K562 (cell line): ENCODE measurements at regions not wholly inside any gene's neighbourhood (a gene's known extent, or its start where the extent isn't known, plus 50 kb on each side); places are given as distances from the start of the nearest gene placed in this dataset.

ENCODE experiments used
- ATAC-seq: fragments of 200-7000 bp; cut with Tn5 transposase; 3 replicates; pipeline ENCODE4 v1.9.1; 2020; ENCODE audit warnings: moderate library complexity
- BruUV-seq: library from RNA; stranded (reverse); fragments of 400-500 nt; replicated peaks from 2 replicates; lab custom pipeline; 2021; lab: Mats Ljungman, UMichigan
- CTCF ChIA-PET: fragments of 300-600 bp; formaldehyde crosslinking; extraction: SDS; loops from one replicate; lab custom pipeline; 2021; ENCODE audit warnings: low intra/inter-chr PET ratio; lab: Yijun Ruan, JAX
- POLR2A ChIA-PET: fragments of 300-600, 350-650 bp; sonication (Branson Sonifier 250); formaldehyde crosslinking; extraction: SDS; loops from one replicate; lab custom pipeline; 2021; ENCODE audit warnings: antibody characterized with exemption, inconsistent platforms; lab: Yijun Ruan, JAX
- DNase-seq, 4 experiments: peaks; one replicate each; pipeline versions ENCODE4 v3.0.0 to v3.0.0-alpha.2; 2011 to 2018; ENCODE audit warnings: low spot score in 3 of 4, mixed read lengths in 3 of 4; ENCODE audit errors: extremely low read depth in 1 of 4
- FAIRE-seq: peaks from 2 replicates; lab custom pipeline; 2011; peaks lifted over from hg19 to GRCh38; lab: Jason Lieb, UNC
- H2AFZ ChIP-seq: 2 replicates; pipeline ENCODE4 v1.6.0; 2011; ENCODE audit warnings: low read depth, low read length, control low read depth, inconsistent platforms
- H3K27ac ChIP-seq: fragments of 200-600 bp; 3 replicates; pipeline ENCODE4 v1.8.0; 2011; ENCODE audit warnings: low read depth, mild to moderate bottlenecking, control low read depth, inconsistent platforms, low read length, moderate library complexity, mixed read lengths; ENCODE audit errors: extremely low read depth
- H3K27me3 ChIP-seq, 2 experiments: fragments of 300-600 bp in 1 of 2; 2 replicates in 1 of 2; 3 replicates in 1 of 2; pipeline versions ENCODE4 v1.6.0 to v1.8.0; 2011; ENCODE audit warnings: inconsistent platforms in 2 of 2, low read length in 2 of 2, mild to moderate bottlenecking in 1 of 2, mixed read lengths in 1 of 2, moderate library complexity in 1 of 2; ENCODE audit not compliant: control insufficient read depth in 2 of 2, insufficient read depth in 2 of 2
- H3K36me3 ChIP-seq: fragments of 300-600 bp; 3 replicates; pipeline ENCODE4 v1.8.0; 2011; ENCODE audit warnings: mild to moderate bottlenecking, low read length, inconsistent platforms; ENCODE audit not compliant: control insufficient read depth, insufficient read depth
- H3K4me1 ChIP-seq, 2 experiments: fragments of 200-600 bp in 1 of 2; replicated peaks in 1 of 2; 2 replicates in 1 of 2; 3 replicates in 1 of 2; pipeline versions ENCODE4 v1.5.1 to v1.8.0; 2011; ENCODE audit warnings: inconsistent platforms in 2 of 2, low read length in 2 of 2, mild to moderate bottlenecking in 1 of 2, mixed read lengths in 1 of 2, moderate library complexity in 1 of 2; ENCODE audit not compliant: control insufficient read depth in 2 of 2, insufficient read depth in 2 of 2
- H3K4me2 ChIP-seq: 2 replicates; pipeline ENCODE4 v1.6.1; 2011; ENCODE audit warnings: low read length, control low read depth, inconsistent platforms, mixed read lengths; ENCODE audit not compliant: insufficient read depth
- H3K4me3 ChIP-seq: fragments of 200-600 bp; sonication (generic), shearing (Covaris generic); 2 replicates; pipeline ENCODE4 v1.5.1; 2016; ENCODE audit warnings: control low read depth, inconsistent platforms
- H3K79me2 ChIP-seq: fragments of 200-600 bp; 3 replicates; pipeline ENCODE4 v1.8.0; 2011; ENCODE audit warnings: low read length, inconsistent platforms; ENCODE audit not compliant: control insufficient read depth, insufficient read depth
- H3K9ac ChIP-seq, 2 experiments: 2 replicates each; pipeline versions ENCODE4 v1.6.0 to v1.6.1; 2011; ENCODE audit warnings: low read depth in 2 of 2, low read length in 2 of 2, control low read depth in 1 of 2, inconsistent platforms in 1 of 2, mild to moderate bottlenecking in 1 of 2, mixed read lengths in 1 of 2; ENCODE audit not compliant: insufficient read depth in 1 of 2
- H3K9me1 ChIP-seq: one replicate; pipeline ENCODE4 v1.6.0; 2011; ENCODE audit warnings: inconsistent platforms, mild to moderate bottlenecking, low read length, moderate library complexity; ENCODE audit not compliant: control insufficient read depth, insufficient read depth
- H3K9me3 ChIP-seq: replicated peaks from 2 replicates; pipeline ENCODE4 v1.5.1; 2011; ENCODE audit warnings: low read depth, low read length, inconsistent platforms; ENCODE audit not compliant: control insufficient read depth, insufficient read depth
- H4K20me1 ChIP-seq: replicated peaks from 2 replicates; pipeline ENCODE4 v1.6.1; 2011; ENCODE audit warnings: low read length, inconsistent platforms, mixed read lengths; ENCODE audit not compliant: control insufficient read depth, insufficient read depth
- CHD2 ChIP-seq: IDR thresholded peaks from 2 replicates; pipeline ENCODE4 v1.6.1; 2011; ENCODE audit warnings: low read depth, low read length
- MTA3 ChIP-seq: fragments of 450-650 bp; formaldehyde crosslinking; IDR thresholded peaks from 2 replicates; pipeline ENCODE4 v1.6.1; 2017; ENCODE audit warnings: mild to moderate bottlenecking, borderline replicate concordance
- RFX7 ChIP-seq: fragments of 250-450 bp; sonication (Bioruptor Pico); IDR thresholded peaks from 2 replicates; pipeline ENCODE4 v1.5.1; 2021; ENCODE audit warnings: mild to moderate bottlenecking
- ZBTB1 ChIP-seq: sonication (generic); formaldehyde crosslinking; IDR thresholded peaks from 2 replicates; pipeline ENCODE4 v1.8.1; 2023; ENCODE audit warnings: missing genetic modification reagents, low read depth, mild to moderate bottlenecking, borderline replicate concordance
- ZNF445 ChIP-seq: fragments of 250-450 bp; sonication (Bioruptor Pico); IDR thresholded peaks from 2 replicates; pipeline ENCODE4 v1.4.0; 2020; ENCODE audit warnings: low read depth, mild to moderate bottlenecking, moderate library complexity
- WGBS: fragments of 100-300 bp; shearing (Covaris generic); methylation state at CpG from one replicate; pipeline ENCODE4 v1.1.6; 2016; ENCODE audit warnings: low coverage, mixed read lengths; ENCODE audit not compliant: insufficient coverage; ENCODE audit errors: missing lambda C conversion rate; 5-methylcytosine and 5-hydroxymethylcytosine counted together
- in situ Hi-C: fragments of 300-500 bp; cut with MboI; formaldehyde crosslinking; loops from 4 replicates; pipeline ENCODE4 v1.15.0; 2018; ENCODE audit warnings: inconsistent platforms, mixed read lengths
- intact Hi-C: fragments of 100-400 bp; cut with micrococcal nuclease; formaldehyde crosslinking; loops from 2 replicates; pipeline ENCODE4 v1.14.2; 2022
- TF ChIP-seq, protein P1 (sequence below): sonication (generic); formaldehyde crosslinking; IDR thresholded peaks from 2 replicates; pipeline ENCODE4 v1.8.0; 2023; ENCODE audit warnings: missing genetic modification reagents, mild to moderate bottlenecking, borderline replicate concordance
- TF ChIP-seq, protein P2 (sequence below): IDR thresholded peaks from 2 replicates; pipeline ENCODE4 v1.6.1; 2011; ENCODE audit not compliant: insufficient read length; ENCODE audit errors: extremely low read depth

- no peak for FAIRE-seq
- 0% methylated on average over 2 of the region's 2 CpGs for whole genome bisulfite sequencing
- Histone ChIP-seq H2AFZ (no peak overlapping the region), H3K9me3 (no peaks in the 10 kb centered on the region), H3K4me3 (no peak overlapping the region), H3K27me3 (peaks cover 21 to 59% of the 10 kb centered on the region in 2 experiments), H3K27ac (no peak overlapping the region), H3K4me1 (no peaks in the 10 kb centered on the region), H3K36me3 (no peaks in the 10 kb centered on the region), H3K4me2 (no peak overlapping the region), H3K9ac (no peak overlapping the region), H3K9me1 (no peaks in the 10 kb centered on the region), H3K79me2 (no peaks in the 10 kb centered on the region), H4K20me1 (no peaks in the 10 kb centered on the region)
- POLR2A ChIA-PET, result interaction anchor here (0.6 kb wide), 1 partner anchor 1103 kb away, joined by 3 read pairs; the partner anchor contains the start of gene TNK2
- no peak for DNase-seq
- in situ Hi-C loops, result no loop called here
- CTCF ChIA-PET, result no interaction called here
- no TSS peak for BruUV-seq
- TF ChIP-seq RFX7 (CRISPR knock-in tag) (no peak), CHD2 (no peak), ZBTB1 (CRISPR knock-in tag) (no peak), ZNF445 (CRISPR knock-in tag) (no peak), MTA3 (no peak)
- TF ChIP-seq, protein P1, sequence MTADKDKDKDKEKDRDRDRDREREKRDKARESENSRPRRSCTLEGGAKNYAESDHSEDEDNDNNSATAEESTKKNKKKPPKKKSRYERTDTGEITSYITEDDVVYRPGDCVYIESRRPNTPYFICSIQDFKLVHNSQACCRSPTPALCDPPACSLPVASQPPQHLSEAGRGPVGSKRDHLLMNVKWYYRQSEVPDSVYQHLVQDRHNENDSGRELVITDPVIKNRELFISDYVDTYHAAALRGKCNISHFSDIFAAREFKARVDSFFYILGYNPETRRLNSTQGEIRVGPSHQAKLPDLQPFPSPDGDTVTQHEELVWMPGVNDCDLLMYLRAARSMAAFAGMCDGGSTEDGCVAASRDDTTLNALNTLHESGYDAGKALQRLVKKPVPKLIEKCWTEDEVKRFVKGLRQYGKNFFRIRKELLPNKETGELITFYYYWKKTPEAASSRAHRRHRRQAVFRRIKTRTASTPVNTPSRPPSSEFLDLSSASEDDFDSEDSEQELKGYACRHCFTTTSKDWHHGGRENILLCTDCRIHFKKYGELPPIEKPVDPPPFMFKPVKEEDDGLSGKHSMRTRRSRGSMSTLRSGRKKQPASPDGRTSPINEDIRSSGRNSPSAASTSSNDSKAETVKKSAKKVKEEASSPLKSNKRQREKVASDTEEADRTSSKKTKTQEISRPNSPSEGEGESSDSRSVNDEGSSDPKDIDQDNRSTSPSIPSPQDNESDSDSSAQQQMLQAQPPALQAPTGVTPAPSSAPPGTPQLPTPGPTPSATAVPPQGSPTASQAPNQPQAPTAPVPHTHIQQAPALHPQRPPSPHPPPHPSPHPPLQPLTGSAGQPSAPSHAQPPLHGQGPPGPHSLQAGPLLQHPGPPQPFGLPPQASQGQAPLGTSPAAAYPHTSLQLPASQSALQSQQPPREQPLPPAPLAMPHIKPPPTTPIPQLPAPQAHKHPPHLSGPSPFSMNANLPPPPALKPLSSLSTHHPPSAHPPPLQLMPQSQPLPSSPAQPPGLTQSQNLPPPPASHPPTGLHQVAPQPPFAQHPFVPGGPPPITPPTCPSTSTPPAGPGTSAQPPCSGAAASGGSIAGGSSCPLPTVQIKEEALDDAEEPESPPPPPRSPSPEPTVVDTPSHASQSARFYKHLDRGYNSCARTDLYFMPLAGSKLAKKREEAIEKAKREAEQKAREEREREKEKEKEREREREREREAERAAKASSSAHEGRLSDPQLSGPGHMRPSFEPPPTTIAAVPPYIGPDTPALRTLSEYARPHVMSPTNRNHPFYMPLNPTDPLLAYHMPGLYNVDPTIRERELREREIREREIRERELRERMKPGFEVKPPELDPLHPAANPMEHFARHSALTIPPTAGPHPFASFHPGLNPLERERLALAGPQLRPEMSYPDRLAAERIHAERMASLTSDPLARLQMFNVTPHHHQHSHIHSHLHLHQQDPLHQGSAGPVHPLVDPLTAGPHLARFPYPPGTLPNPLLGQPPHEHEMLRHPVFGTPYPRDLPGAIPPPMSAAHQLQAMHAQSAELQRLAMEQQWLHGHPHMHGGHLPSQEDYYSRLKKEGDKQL (CRISPR knock-in tag), result no peak
- TF ChIP-seq, protein P2, sequence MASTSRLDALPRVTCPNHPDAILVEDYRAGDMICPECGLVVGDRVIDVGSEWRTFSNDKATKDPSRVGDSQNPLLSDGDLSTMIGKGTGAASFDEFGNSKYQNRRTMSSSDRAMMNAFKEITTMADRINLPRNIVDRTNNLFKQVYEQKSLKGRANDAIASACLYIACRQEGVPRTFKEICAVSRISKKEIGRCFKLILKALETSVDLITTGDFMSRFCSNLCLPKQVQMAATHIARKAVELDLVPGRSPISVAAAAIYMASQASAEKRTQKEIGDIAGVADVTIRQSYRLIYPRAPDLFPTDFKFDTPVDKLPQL, result no peak
- TF ChIP-seq, all 486 proteins: peak for 0
- ATAC-seq, result no peak
- intact Hi-C loops, result no loop called here
Observed at GRCh38 chr3:194804796-194805195, 119.1 kb downstream of the FAM43A start.
